OCI-LY7 (cell line): ENCODE measurements at regions not wholly inside any gene's neighbourhood (a gene's known extent, or its start where the extent isn't known, plus 50 kb on each side); places are given as distances from the start of the nearest gene placed in this dataset.

Experiments
- EZH2phosphoT487 ChIP-seq: fragments of 200-600 bp; sonication (generic); IDR thresholded peaks from 2 replicates; pipeline ENCODE4 v1.6.1; 2018; ENCODE audit warnings: low read depth, borderline replicate concordance, mild to moderate bottlenecking, mixed run types, antibody characterized with exemption, low read length, moderate library complexity, mixed read lengths
- TF ChIP-seq, protein P1 (sequence below): fragments of 200-600 bp; sonication (generic); conservative IDR thresholded peaks from 2 replicates; pipeline ENCODE4 v1.5.1; 2014; ENCODE audit warnings: mild to moderate bottlenecking, antibody characterized with exemption, low read length, moderate library complexity, mixed read lengths

DNA sequence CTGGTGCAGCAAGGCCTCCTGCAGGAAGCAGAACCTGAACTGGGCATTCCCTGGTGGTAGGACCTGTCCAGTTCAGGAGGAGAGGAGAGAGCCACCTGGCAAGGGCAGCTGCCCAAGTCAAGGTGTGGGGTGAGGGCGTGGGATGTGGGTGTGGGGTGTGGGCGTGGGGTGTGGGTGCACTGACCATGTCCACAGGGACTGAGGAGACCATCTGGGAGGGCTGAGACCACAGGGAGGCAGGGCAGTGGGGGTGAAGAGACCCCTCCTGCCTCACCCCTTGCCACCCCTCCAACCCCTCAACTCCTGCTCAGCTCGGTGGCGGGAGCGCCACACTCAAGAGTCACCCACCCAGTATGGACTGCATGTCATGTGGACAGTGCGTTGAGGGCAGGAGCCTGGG, 117.9 kb downstream of the CPZ start:
- TF ChIP-seq, protein P1, sequence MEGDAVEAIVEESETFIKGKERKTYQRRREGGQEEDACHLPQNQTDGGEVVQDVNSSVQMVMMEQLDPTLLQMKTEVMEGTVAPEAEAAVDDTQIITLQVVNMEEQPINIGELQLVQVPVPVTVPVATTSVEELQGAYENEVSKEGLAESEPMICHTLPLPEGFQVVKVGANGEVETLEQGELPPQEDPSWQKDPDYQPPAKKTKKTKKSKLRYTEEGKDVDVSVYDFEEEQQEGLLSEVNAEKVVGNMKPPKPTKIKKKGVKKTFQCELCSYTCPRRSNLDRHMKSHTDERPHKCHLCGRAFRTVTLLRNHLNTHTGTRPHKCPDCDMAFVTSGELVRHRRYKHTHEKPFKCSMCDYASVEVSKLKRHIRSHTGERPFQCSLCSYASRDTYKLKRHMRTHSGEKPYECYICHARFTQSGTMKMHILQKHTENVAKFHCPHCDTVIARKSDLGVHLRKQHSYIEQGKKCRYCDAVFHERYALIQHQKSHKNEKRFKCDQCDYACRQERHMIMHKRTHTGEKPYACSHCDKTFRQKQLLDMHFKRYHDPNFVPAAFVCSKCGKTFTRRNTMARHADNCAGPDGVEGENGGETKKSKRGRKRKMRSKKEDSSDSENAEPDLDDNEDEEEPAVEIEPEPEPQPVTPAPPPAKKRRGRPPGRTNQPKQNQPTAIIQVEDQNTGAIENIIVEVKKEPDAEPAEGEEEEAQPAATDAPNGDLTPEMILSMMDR, result no peak
- TF ChIP-seq EZH2phosphoT487, result no peak
